GM21515 (cell line): ENCODE measurements at regions not wholly inside any gene's neighbourhood (a gene's known extent, or its start where the extent isn't known, plus 50 kb on each side); places are given as distances from the start of the nearest gene placed in this dataset.

ENCODE experiments used
- ATAC-seq: cut with Tn5 transposase; IDR thresholded peaks from one replicate; pipeline ENCODE4 v1.9.1; 2021; ENCODE audit not compliant: unreplicated experiment

DNA sequence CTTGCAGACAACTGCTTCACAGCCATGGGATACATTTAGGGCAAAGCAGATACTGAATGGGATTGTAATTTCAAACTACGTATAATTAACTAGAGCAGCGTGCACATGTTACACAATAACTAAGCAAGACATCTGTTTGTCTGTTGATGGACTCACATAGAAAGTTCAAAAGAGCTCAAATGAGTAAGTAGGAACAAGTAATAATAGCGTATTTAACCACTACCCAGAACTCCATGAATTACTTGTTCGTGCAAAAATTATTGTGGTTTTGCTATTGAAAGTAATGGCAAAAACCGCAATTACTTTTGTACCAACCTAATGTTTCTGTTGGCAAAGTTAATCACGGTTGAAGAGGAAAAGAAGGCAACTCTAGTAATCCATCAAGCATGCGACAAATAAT, 825.4 kb downstream of the PCDH18 start:
- no peak for ATAC-seq

DNA sequence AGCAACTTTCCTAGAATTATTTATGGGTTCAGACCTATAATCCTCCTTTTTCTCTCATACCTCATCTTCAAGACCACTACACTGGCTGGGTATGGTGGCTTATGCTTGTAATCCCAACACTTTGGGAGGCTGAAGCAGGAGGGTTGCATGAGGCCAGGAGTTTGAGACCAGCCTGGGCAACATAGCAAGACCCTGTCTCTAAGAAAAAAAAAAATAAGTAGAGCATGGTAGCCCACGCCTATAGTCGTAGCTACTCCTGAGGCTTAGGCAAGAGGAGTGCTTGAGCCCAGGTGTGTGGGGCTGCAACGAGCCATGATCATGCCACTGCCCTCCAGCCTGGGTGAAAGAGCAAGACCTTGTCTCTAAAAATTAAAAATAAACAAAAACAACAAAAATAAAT, 832.4 kb downstream of the PCDH18 start:
- ATAC-seq: no peak

DNA sequence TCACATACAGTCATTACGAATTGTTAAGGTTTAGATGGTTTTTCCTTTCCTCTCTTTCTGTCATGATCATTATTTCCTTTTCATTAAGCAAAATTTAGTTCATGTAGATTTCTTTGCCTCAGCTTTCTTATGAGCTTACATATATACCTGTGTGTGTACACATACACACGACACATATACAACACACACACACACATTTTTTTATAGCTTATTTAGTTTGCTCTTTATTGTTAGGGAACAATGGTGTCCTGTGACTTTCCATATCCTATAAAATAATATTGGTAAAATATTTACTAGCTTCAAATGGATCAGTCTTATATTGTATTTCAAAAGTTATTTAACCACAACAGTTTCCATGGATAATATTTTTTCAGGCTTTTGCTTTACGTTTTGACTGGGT, 840.7 kb downstream of the PCDH18 start:
- ATAC-seq: no peak

DNA sequence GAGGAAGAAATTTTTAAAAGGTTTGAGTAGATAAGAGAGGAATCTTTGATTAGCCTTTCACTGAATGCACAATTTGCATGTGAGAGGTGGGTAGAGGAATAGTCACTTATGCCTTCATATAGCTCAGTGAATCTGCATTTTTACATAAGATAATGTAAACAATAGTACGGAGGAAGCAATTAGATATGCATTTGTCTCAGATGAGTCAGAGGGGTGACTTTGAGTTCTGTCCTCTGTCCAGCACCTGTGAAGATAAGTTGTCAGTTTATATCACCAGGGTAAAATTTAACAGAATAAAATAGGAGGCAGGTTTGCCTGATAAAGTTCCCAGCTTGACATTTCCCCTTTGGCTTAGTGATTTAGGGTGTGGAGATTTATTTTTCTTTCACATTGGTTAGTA, 841.9 kb downstream of the PCDH18 start:
- no peak for ATAC-seq

DNA sequence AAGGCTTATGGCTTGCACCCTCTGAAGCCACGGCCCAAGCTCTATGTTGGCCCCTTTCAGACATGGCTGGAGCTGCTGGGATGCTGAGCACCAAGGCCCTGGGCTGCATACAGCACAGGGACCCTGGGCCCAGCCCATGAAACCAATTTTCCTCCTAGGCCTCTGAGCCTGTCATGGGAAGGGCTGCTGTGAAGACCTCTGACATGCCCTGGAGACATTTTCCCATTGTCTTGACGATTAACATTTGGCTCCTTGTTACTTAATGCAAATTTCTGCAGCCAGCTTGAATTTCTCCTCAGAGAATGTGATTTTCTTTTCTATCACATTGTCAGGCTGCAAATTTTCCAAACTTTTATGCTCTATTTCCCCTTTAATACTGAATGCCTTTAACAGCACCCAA, 844.7 kb downstream of the PCDH18 start:
- ATAC-seq: no peak

DNA sequence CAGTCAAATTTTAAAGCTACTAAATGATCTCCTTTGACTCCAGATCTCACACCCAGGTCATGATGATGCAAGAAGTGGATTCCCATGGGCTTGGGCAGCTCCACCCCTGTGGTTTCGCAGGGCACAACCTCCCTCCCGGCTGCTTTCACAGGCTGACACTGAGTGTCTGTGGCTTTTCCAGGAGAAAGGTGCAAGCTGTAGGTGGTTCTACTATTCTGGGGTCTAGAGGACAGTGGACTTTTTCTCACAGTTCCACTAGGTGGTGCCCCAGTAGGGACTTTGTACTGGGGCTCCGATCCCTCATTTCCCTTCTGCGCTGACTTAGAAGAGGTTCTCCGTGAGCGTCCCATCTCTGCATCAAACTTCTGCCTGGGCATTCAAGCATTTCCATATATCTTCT, 845.2 kb downstream of the PCDH18 start:
- ATAC-seq: no peak

DNA sequence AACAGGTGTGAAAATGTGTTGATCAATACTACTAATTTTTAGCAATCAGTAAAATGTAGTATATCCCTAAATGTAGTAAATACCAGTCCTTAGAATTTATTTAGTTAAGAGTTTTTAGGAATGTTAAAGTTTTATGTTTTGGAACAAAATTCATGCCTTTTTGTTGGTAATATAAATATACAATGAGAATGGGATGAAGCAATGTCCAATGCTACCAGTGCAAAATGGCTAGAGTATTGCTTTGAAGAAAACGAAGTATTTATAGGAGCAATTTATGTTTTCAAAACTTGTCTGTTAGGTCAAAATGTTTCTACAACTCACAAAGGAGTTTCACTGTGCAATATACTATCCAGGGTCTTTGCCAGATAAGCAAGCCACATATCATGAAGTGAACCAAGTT, 851.5 kb downstream of the PCDH18 start:
- ATAC-seq: no peak

DNA sequence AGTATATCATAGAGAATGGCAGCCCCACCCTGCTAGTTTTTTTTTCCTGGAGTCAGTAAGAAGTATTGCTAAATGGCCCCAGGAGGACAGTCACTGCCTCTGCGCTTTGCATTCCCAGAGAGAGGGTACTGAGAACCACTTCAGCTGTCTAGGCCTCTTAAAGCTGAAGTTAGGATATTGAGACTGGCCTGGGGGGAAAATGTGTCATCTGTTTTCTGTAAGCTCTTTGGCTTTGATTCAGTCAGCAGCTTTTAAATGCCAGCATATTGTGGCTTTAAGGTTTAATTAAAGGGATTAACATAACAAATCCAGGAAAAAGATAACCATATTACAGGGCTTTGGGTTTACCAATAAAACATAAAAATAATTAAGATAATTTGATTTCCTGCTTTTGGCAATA, 852.0 kb downstream of the PCDH18 start:
- no peak for ATAC-seq

DNA sequence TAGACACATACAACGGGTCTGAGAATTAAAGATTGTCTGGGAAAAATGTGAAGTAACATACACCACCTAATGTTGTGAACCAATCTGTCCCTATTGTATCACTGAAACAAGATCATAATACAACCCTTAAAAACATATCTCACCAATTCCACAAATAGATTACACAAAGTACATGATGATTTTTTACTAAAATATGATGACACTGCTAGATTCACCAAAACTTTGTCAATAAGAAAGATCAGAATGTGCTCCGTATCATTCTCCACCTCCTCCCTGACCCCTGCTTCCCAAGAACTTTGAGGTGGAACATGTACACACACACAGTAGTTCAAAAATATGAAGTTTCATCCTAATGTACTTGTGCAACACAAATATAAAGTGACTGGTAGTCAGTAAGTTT, 862.0 kb downstream of the PCDH18 start:
- no peak for ATAC-seq

DNA sequence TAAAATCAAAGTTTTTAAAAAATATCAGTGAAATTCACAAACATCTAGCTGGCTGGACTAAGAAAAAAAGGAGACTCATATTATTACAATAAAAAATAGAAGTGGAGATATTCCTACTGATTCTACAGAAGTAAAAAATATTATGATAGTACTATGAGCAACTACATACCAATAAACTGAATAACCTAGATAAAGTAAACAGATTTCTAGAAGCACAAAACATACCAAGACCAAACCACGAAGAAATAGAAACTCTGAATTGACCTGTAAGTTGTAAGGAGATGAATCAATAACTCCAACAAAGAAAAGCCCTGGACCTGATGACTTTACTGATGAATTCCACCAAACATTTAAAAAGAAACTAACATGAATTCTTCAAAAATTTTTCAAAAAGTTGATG, 867.3 kb downstream of the PCDH18 start:
- ATAC-seq: no peak

DNA sequence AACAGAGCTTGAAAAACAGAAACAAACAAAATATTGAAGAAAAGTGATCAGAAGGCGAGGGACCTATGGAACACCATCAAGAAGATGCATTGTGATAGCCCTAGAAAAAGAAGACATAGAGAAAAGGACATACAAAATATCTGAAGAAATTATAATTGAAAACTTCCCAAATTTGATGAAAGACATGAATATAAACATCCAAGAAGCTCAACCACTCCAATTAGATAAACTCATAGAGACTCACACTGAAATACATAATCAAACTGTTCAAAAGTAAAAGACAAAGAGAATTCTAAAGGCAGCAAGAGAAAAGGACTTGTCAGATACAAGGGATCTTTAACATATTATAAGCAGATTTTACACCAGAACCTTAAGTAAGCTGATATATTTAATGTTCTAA, 869.8 kb downstream of the PCDH18 start:
- ATAC-seq: no peak

DNA sequence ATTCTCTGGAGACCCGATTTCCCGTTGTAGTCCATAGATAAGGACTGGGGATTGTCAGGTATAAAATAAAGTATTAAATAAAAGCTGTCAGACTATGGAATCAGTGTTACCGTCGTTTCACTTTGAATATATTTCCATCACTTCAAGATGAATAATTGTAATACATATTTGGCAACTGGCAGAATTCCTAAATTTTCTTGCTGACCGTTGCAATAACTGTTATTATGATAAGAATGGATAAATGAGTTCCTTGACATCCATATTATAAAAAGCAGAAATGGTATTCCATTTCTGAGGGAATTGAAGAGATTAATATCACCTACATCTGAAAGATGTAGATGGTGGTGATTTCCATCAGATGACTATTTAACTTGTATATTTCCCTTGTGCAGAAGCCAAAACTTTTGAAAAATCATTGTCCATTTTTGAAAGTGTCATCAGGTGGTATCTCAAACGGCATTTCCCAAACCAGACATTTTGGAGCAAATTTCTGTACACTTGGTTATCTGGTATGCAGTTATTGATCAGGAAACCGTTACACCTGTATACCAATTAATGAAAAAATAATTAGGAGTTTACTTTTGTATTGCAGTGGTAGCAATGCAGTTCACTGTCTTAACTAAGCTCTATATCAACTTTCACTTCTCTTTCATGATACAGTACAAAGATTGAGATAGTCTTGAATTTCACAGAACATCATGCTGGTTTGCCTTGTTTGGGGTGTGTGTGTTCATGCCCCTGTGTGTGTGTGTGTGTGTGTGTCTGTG, 878.5 kb downstream of the PCDH18 start:
- no peak for ATAC-seq

DNA sequence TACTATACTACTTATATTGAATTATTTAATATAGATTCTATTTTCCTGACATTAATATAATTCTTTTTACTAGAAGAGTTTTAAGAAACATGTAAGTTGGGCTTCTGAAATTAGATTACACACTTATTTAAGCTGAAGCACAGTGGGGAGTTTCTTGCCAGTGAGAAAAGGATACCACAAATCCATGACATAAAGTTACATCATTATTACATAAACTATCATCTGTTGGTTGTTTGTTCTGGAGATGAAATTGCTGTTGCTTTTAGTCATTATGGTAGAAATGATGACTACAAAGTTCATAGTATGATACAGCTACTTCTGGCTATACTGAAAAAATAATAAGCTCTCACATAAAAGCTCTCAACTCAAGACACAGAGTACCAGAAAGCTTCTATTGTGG, 880.4 kb downstream of the PCDH18 start:
- ATAC-seq: no peak

DNA sequence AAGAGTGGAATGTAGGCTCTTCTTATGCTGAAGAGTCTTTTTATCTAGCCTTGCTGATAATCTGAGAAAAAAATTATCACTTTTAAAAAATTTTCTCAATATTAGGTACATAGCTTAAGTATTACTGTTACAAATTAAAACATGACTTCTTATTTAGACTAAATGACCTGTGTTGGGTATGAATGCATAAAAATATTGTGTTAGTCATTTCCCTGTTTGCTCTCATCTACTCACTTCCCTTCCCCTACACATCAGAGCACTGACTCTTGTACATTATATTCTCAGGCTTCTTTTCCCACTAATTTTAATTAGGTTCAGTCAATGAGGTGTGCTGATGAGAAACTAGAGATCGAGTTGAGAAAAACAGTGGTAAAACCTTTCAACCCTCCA, 881.0 kb downstream of the PCDH18 start:
- no peak for ATAC-seq

DNA sequence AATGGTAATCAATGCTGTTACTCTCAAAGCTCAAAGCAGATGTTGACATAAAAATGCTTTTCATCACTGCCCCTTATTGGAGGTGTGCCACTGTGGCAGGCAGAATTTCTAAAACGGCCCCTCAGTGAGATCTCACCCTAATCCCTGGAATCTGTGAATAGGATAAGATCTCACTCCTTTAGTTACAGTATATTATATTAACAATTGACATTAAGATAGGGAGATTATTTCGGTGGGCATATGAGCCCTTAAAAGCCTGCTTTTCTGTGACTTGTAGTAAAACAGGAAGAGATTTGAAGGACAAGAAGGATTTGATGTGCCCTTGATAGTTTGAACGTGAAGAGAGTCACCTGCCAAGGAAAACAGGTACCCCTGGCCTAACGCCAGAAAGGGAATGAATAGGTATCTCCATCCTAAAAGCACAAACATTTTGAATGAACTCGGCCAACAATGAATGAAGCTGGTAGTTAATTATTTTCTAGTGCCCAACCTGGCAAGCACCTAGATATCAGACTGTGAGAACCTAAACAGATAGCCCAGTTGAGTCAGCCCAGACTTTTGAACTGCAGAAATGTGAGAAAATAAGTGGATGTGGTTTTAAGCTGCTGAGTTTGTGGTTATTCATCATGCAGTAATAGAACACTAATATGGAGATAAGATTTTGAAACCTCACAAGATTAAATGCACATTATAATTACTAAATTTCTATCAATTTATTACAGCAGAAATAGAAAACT, 881.6 kb downstream of the PCDH18 start:
- ATAC-seq: no peak

DNA sequence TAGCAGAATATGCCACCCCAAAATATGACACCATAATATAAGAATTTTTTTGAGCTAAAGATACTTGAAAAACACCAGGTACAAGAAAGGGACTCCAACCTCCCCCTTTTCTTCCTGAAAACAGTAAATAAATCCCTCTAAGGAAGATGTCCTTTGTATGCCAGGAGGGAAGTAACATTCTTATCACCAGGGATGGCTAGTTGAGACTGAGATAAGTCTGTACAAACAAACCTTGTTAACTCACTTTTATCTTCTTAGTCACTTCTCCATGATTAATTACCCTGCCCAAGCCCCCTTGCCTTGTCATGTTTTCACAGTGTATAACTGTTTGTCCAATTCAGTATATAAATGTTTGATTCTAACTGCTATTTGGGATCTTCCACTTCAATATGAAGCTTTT, 888.0 kb downstream of the PCDH18 start:
- ATAC-seq: no peak

DNA sequence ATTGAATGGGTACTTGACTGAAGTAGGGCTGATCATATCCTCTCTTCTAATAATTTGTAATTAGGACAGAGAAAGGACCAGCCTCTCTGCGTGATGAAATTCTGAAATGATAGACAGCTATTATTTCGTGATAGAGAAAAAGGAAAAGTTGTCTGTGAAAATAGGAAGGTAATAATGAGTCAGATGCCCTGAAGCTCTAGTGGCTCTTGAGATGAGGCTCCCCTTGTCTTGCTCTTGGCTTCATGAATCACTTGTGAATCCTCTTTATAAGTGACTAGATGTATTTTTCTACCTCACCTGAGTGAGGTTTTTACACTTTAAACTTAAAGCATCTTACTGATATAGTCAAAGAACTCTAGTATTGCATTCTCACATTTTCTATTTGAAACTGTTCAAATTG, 888.9 kb downstream of the PCDH18 start:
- ATAC-seq: no peak

DNA sequence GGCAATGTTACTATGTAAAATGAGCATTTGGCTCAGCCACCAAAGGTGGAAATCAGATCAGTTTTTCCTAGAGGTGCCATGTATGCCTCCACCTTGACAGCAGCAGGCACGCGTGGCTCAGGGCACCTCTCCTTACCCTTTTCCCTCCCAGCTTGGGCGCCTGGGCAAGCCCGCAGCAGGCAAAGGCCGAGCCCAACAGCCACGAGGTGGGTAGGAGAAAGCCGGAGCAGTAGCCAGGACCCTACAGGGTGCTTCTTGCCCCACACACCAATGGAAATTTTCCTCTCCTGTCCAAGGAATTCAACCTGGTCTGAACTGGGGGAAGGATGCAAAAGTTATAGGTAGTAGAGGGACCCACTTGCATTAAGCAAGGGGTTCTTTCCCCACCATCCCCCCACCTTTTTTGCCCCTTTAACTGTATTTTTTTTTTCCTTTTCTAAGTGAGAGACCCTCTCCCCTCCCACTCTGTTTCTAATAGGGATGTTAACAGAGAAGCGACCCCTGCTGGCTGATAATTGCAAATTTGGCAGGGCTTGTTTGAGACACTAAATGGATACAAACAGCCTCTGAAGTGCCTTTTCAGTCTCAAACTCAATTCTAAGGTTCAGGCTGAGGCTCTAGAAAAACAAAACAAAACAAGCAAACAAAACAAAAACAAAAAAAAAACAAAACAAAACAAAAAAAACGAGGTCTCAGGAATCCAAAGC, 895.1 kb downstream of the PCDH18 start:
- no peak for ATAC-seq

DNA sequence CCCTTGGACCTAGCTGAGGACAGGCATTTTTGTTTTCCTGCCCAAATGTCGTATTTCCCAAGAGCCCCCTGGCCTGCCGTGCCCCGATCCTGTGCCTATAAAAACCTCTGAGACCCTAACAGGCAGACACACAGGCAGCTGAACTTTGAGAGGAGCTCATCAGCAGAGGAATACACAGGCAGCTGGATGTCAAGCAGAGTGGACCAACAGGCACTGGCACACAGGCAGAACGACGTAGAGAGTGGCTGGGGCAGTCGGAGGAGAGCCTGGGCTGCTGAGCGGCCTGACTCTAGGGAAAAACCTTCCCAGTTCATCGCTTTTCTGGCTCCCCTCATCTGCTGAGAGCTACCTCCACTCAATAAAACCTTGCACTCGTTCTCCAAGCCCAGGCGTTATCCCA, 896.1 kb downstream of the PCDH18 start:
- no peak for ATAC-seq

DNA sequence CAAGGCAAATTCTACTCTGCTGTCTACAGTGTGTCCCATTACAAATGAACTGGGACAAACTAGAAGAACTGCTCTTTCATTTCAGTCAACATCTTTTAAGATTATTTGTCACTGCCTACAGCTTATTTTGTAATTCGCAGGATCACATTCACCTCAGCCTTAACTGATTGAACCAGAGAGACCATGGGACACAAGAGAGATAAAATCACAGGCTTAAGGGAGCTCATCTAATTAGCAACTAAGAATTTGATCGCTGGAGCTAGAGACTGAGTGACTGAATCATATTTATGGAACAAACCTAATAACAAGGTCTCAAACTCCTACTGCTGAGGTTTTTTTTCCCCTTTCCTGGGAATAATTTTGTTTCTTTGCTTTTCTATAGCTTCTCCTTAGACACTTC, 898.2 kb downstream of the PCDH18 start:
- ATAC-seq: no peak

DNA sequence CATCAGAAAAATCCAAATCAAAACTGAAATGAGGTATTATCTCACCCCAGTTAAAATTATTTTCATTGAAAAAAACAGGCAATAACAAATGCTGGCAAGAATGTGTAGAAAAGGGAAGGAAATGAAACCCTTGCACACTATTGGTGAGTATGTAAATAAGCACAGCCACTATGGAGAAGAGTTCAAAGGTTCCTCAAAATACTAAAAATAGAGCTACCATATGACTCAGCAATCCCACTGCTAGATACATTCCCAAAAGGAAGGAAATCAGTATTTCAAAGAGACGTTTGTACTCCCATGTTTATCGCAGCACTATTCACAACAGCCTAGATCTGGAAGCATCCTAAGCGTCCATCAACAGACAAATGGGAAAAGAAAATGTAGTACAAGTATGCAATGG, 932.4 kb downstream of the PCDH18 start:
- ATAC-seq: no peak

DNA sequence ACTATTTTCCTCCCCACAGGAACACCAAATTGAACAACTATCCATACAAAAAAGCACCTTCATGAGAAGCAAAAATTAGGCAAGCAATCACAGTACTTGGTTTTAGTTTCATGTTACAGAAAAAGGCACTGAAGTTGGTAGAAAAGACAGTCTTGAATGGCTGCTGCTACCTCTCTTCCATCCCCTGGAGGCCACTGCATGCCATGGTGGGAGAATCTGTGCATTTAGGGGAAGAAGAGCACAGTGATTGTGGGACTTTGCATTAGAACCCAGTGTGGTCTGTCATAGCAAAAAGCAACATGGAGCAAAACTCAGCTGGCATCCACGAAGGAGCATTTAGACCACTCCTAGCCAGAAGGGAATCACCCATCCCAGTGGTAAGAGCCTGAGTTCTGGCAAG, 941.9 kb downstream of the PCDH18 start:
- no peak for ATAC-seq
